GM21367 (cell line): ENCODE measurements at regions not wholly inside any gene's neighbourhood (a gene's known extent, or its start where the extent isn't known, plus 50 kb on each side); places are given as distances from the start of the nearest gene placed in this dataset.
"Not testable (repeated sequence)": the region's sequence is repeated elsewhere in the genome, so short reads cannot be mapped to it uniquely, and the experiment has no call there.

ENCODE experiments used
- ATAC-seq: cut with Tn5 transposase; IDR thresholded peaks from one replicate; pipeline ENCODE4 v1.9.1; 2021; ENCODE audit not compliant: unreplicated experiment

DNA sequence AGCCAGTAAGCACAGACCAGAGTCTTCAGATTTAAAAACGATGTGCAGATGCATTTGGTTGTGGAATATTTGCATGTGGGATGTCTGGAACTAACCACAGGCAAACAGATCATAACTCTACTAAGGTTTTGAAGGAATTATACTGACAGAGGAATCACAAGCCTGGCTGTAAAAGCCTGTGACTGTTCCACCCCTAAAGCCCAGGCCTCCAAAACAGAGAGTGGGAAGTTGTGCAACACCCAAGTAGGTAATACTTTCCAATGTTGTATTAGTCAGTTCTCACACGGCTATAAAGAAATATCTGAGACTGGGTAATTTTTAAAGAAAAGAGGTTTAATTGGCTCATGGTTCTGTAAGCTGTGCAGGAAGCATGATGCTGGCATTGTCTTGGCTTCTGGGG, 68.1 kb upstream of the DCD start:
- ATAC-seq, result no peak

DNA sequence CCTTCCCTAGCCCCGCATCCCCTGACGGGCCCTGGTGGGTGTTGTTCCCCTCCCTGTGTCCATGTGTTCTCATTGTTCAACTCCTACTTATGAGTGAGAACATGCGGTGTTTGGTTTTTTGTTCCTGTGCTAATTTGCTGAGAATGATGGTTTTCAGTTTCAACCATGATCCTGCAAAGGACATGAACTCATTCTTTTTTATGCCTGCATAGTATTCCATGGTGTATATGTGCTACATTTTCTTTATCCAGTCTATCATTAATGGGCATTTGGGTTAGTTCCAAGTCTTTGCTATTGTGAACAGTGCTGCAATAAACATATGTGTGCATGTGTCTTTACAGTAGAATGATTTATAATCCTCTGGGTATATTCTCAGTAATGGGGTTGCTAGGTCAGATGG, 65.7 kb upstream of the DCD start:
- not testable (repeated sequence) for ATAC-seq

DNA sequence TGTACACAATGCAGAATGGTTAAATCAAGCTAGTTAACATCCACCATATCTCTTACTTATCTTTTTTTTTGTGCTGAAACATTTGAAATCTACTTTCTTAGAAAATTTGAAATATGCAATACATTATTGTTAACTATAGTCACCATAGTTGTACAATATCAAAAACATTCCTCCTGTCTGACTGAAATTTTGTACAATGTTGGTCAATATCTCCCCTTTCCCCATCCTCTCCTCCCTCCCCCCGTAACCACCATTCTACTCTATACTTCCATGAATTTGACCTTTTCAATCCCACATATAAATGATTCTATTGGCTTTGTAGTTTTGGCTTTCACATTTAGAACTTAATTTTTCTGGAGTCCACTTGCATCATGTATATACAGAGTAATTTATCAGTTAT, 63.5 kb upstream of the DCD start:
- ATAC-seq, result no peak

DNA sequence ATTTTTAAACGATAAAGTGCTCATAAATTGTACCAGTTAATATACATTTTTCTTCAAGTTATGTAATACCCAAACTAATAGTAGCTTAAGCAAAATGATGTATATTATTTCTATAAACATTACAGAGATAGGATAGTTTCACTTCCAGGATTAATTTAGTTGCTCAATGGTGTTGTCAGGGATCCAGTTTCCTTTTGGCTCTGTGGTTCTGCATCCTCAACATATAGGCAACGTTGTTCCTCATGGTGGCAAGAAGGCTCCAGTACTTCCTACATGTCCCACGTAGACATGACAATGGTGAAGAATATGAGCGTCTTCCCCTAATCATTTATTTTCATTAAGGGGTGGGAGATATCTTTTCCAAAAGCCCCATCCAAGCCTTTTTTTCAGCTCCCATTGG, 60.7 kb upstream of the DCD start:
- no peak for ATAC-seq

DNA sequence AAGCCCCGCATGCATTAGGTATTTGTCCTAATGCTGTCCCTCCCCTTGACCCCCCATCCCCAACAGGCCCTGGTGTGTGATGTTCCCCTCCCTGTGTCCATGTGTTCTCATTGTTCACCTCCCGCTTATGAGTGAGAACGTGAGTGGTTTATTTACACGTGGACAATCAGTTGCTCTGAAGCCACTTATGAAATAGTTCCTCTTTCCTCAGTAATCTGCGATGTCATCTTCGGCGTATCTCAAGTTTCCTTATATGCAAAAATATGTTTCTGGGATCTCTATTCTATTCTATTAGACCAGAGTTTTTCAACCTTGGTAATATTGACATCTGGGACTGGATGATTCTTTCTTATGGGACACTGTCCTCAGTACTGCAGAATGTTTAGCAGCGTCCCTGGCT, 56.0 kb upstream of the DCD start:
- ATAC-seq, result no peak

DNA sequence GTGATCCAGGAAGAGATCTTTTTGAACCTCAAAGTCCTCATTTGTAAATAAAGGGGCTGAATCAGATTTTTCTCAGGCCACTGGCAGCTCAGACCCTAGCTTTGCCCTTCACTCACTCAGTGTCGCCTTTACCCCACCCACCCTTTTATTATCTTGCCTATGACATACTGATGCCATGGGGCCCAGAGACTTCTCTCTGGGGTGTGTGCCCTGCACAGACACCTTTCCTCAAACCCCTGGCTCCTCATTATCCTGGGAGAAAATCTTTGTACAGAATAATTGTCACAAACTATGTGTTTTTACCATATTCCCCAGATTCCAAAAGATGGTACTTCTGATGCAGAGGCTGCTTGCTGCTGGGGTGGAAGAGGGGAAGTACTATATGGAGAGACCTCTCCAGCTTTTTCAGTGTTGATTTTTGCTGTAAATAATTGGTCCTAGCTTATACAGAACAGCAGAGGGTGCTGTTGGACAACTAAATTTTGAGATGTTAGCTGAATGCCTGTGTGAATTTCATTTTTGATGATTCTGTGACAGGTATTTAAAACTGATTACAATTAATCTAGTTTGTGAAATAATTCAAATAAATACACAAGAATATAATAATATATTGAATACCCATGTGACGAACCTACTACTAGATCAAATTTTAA, 53.9 kb upstream of the DCD start:
- no peak for ATAC-seq

GRCh38 chr12:54700849-54701248, 52.7 kb upstream of the DCD start:
- no peak for ATAC-seq

GRCh38 chr12:54700301-54700700, 52.1 kb upstream of the DCD start:
- ATAC-seq, result no peak
